Astrocyte (in vitro differentiated cells and primary cell): ENCODE measurements at regions not wholly inside any gene's neighbourhood (a gene's known extent, or its start where the extent isn't known, plus 50 kb on each side); places are given as distances from the start of the nearest gene placed in this dataset.

Experiments used
- DNase-seq: peaks from one replicate; pipeline ENCODE4 v3.0.0-alpha.2; 2010; ENCODE audit warnings: low read depth
- FAIRE-seq: peaks from 2 replicates; lab custom pipeline; 2011; peaks lifted over from hg19 to GRCh38; lab: Jason Lieb, UNC
- H2AFZ ChIP-seq: 2 replicates; pipeline ENCODE4 v1.6.0; 2012; ENCODE audit warnings: low read depth, low read length, inconsistent platforms
- H3K27ac ChIP-seq: 2 replicates; pipeline ENCODE4 v1.5.1; 2011; ENCODE audit warnings: low read depth, low read length, inconsistent platforms
- H3K27me3 ChIP-seq: 2 replicates; pipeline ENCODE4 v1.6.0; 2011; ENCODE audit warnings: low read length, inconsistent platforms; ENCODE audit not compliant: insufficient read depth
- H3K36me3 ChIP-seq: 2 replicates; pipeline ENCODE4 v1.5.1; 2011; ENCODE audit warnings: low read length, inconsistent platforms; ENCODE audit not compliant: insufficient read depth
- H3K4me1 ChIP-seq: 2 replicates; pipeline ENCODE4 v1.5.1; 2011; ENCODE audit warnings: low read length, inconsistent platforms; ENCODE audit not compliant: insufficient read depth
- H3K4me2 ChIP-seq: 2 replicates; pipeline ENCODE4 v1.6.0; 2012; ENCODE audit warnings: low read length, inconsistent platforms
- H3K4me3 ChIP-seq: 2 replicates; pipeline ENCODE4 v1.5.1; 2011; ENCODE audit warnings: low read depth, mild to moderate bottlenecking, low read length, inconsistent platforms; ENCODE audit not compliant: insufficient read depth
- H3K79me2 ChIP-seq: 2 replicates; pipeline ENCODE4 v1.6.0; 2012; ENCODE audit warnings: mild to moderate bottlenecking, low read length, inconsistent platforms; ENCODE audit not compliant: insufficient read depth
- H3K9ac ChIP-seq: 2 replicates; pipeline ENCODE4 v1.6.0; 2012; ENCODE audit warnings: mild to moderate bottlenecking, low read length, inconsistent platforms
- H3K9me3 ChIP-seq: 2 replicates; pipeline ENCODE4 v1.5.1; 2012; ENCODE audit warnings: low read depth, mild to moderate bottlenecking, low read length, inconsistent platforms; ENCODE audit not compliant: insufficient read depth
- H4K20me1 ChIP-seq: 2 replicates; pipeline ENCODE4 v1.6.0; 2012; ENCODE audit warnings: low read length, inconsistent platforms; ENCODE audit not compliant: insufficient read depth
- H3K27ac Mint-ChIP-seq: one replicate; pipeline ENCODE4 v1.8.0; 2021; ENCODE audit warnings: mild to moderate bottlenecking, mixed read lengths; ENCODE audit not compliant: unreplicated experiment
- H3K27me3 Mint-ChIP-seq: one replicate; pipeline ENCODE4 v1.8.0; 2021; ENCODE audit warnings: low read depth, mixed read lengths; ENCODE audit not compliant: unreplicated experiment
- H3K36me3 Mint-ChIP-seq: one replicate; pipeline ENCODE4 v1.8.0; 2021; ENCODE audit warnings: low read depth, mixed read lengths; ENCODE audit not compliant: unreplicated experiment
- H3K4me1 Mint-ChIP-seq: one replicate; pipeline ENCODE4 v1.8.0; 2021; ENCODE audit warnings: low read depth, mixed read lengths; ENCODE audit not compliant: unreplicated experiment
- H3K4me3 Mint-ChIP-seq: one replicate; pipeline ENCODE4 v1.8.0; 2021; ENCODE audit warnings: mild to moderate bottlenecking, moderate library complexity, mixed read lengths; ENCODE audit not compliant: unreplicated experiment
- H3K9me3 Mint-ChIP-seq: one replicate; pipeline ENCODE4 v1.8.0; 2021; ENCODE audit warnings: mild to moderate bottlenecking, mixed read lengths; ENCODE audit not compliant: unreplicated experiment
- EZH2 ChIP-seq: IDR thresholded peaks from 2 replicates; pipeline ENCODE4 v1.6.1; 2012; ENCODE audit warnings: mild to moderate bottlenecking, low read length, inconsistent platforms; ENCODE audit not compliant: insufficient read depth
- TF ChIP-seq, protein P1 (sequence below): IDR thresholded peaks from 2 replicates; pipeline ENCODE4 v1.5.1; 2011; ENCODE audit warnings: low read depth, mild to moderate bottlenecking, inconsistent platforms, low read length, moderate library complexity; ENCODE audit not compliant: insufficient read depth

GRCh38 chr4:11543706-11544105 is 115.0 kb upstream of the HS3ST1 start:
- TF ChIP-seq, protein P1, sequence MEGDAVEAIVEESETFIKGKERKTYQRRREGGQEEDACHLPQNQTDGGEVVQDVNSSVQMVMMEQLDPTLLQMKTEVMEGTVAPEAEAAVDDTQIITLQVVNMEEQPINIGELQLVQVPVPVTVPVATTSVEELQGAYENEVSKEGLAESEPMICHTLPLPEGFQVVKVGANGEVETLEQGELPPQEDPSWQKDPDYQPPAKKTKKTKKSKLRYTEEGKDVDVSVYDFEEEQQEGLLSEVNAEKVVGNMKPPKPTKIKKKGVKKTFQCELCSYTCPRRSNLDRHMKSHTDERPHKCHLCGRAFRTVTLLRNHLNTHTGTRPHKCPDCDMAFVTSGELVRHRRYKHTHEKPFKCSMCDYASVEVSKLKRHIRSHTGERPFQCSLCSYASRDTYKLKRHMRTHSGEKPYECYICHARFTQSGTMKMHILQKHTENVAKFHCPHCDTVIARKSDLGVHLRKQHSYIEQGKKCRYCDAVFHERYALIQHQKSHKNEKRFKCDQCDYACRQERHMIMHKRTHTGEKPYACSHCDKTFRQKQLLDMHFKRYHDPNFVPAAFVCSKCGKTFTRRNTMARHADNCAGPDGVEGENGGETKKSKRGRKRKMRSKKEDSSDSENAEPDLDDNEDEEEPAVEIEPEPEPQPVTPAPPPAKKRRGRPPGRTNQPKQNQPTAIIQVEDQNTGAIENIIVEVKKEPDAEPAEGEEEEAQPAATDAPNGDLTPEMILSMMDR: no peak
- no peak for TF ChIP-seq EZH2
- no peaks in the 10 kb centered on the region for H3K79me2 ChIP-seq
- no peaks in the 10 kb centered on the region for H3K36me3 Mint-ChIP-seq
- peak overlapping the region; percentile 24 for H3K27ac ChIP-seq
- H3K36me3 ChIP-seq: no peaks in the 10 kb centered on the region
- DNase-seq (peak; percentile 72), FAIRE-seq (no peak)
- H4K20me1 ChIP-seq: no peaks in the 10 kb centered on the region
- H3K9ac ChIP-seq: no peak overlapping the region
- peaks cover 10% of the 10 kb centered on the region for H3K4me1 Mint-ChIP-seq
- no peak overlapping the region for H3K27ac Mint-ChIP-seq
- peak overlapping the region; percentile 48 for H2AFZ ChIP-seq
- no peaks in the 10 kb centered on the region for H3K9me3 Mint-ChIP-seq
- H3K4me3 Mint-ChIP-seq: no peak overlapping the region
- no peaks in the 10 kb centered on the region for H3K9me3 ChIP-seq
- H3K4me3 ChIP-seq: no peak overlapping the region
- no peaks in the 10 kb centered on the region for H3K27me3 Mint-ChIP-seq
- no peaks in the 10 kb centered on the region for H3K27me3 ChIP-seq
- H3K4me2 ChIP-seq: peak overlapping the region; percentile 4
- H3K4me1 ChIP-seq: peaks cover 4% of the 10 kb centered on the region

GRCh38 chr4:11542952-11543351 is 114.3 kb upstream of the HS3ST1 start:
- H3K4me1 ChIP-seq: peaks cover 4% of the 10 kb centered on the region
- peak overlapping the region; percentile 4 for H3K4me2 ChIP-seq
- no peak overlapping the region for H3K4me3 Mint-ChIP-seq
- H3K79me2 ChIP-seq: no peaks in the 10 kb centered on the region
- FAIRE-seq: no peak
- TF ChIP-seq, protein P1: no peak
- H3K9ac ChIP-seq: no peak overlapping the region
- DNase-seq: no peak
- H3K36me3 Mint-ChIP-seq: no peaks in the 10 kb centered on the region
- H3K36me3 ChIP-seq: no peaks in the 10 kb centered on the region
- H3K27ac Mint-ChIP-seq: no peak overlapping the region
- no peaks in the 10 kb centered on the region for H4K20me1 ChIP-seq
- H3K9me3 ChIP-seq: no peaks in the 10 kb centered on the region
- H3K27ac ChIP-seq: no peak overlapping the region
- H3K27me3 Mint-ChIP-seq: no peaks in the 10 kb centered on the region
- no peak overlapping the region for H2AFZ ChIP-seq
- H3K27me3 ChIP-seq: no peaks in the 10 kb centered on the region
- H3K4me3 ChIP-seq: no peak overlapping the region
- H3K9me3 Mint-ChIP-seq: no peaks in the 10 kb centered on the region
- H3K4me1 Mint-ChIP-seq: peaks cover 6% of the 10 kb centered on the region

DNA sequence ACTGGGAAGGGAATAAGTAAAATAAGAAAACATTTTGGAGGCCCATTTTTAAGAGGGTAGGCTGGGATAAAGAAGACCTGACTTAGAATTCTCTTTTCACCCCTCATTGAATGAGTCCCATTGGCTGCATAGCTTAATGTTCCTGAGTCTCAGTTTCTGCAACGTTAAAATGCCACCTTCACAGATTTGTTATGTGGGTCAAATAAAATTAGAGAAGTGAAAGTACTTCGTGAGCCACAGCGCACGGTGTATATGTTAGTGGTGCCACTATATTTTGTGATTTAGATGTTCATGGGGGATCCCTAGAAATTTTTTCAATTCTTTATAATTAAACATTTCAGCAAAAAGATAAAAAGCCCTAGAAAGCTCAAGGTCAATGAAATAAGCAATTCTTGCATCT is 109.2 kb upstream of the HS3ST1 start:
- H4K20me1 ChIP-seq: no peaks in the 10 kb centered on the region
- no peak overlapping the region for H3K4me3 ChIP-seq
- Mint-ChIP-seq H3K27ac (no peak overlapping the region), H3K4me1 (peaks cover 4% of the 10 kb centered on the region), H3K4me3 (no peak overlapping the region), H3K9me3 (peaks cover 2% of the 10 kb centered on the region), H3K27me3 (no peaks in the 10 kb centered on the region), H3K36me3 (no peaks in the 10 kb centered on the region)
- no peak overlapping the region for H2AFZ ChIP-seq
- no peaks in the 10 kb centered on the region for H3K9me3 ChIP-seq
- no peaks in the 10 kb centered on the region for H3K79me2 ChIP-seq
- H3K4me2 ChIP-seq: no peak overlapping the region
- FAIRE-seq: no peak
- DNase-seq: no peak
- TF ChIP-seq, protein P1: no peak
- H3K36me3 ChIP-seq: no peaks in the 10 kb centered on the region
- H3K27me3 ChIP-seq: no peaks in the 10 kb centered on the region
- no peak overlapping the region for H3K9ac ChIP-seq
- H3K4me1 ChIP-seq: no peaks in the 10 kb centered on the region
- no peak overlapping the region for H3K27ac ChIP-seq
